ENCODE measurements at regions not wholly inside any gene's neighbourhood (a gene's known extent, or its start where the extent isn't known, plus 50 kb on each side); places are given as distances from the start of the nearest gene placed in this dataset.

DNA sequence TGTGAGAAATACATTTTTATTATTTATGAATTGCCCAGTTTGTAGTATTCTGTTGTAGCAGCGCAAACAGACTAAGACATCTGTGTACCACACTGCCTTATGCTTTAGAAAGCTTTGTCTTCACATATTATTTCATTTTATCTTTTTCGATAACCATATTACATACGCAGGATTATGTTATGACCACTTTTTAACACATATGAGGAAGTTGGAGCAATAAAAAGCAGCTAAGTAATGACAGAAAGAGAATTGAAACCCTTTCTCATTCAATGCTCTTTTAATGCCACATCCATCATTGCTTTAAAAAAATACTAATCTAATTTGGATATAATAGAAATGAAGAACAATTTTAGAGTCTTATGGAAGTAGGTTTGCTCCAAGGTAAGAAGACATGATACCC is 99.7 kb downstream of the CT47B1 start:
- Histone ChIP-seq H3K27me3 (ENCODE audit: control insufficient read depth, insufficient read depth, low read length) (peaks cover 15% of the 10 kb centered on the region; the same call in 1 of the 2 replicates), H3K9ac (ENCODE audit: low read length) (no peak overlapping the region), H3K36me3 (ENCODE audit: control insufficient read depth, insufficient read depth, low read length) (no peaks in the 10 kb centered on the region), H3K4me3 (ENCODE audit: low read depth, low read length) (no peak overlapping the region), H3K27ac (ENCODE audit: low read depth, low read length) (no peak overlapping the region), H3K4me1 (ENCODE audit: control insufficient read depth, insufficient read depth, low read length) (no peaks in the 10 kb centered on the region), H3K9me3 (ENCODE audit: control insufficient read depth, insufficient read depth, low read depth, low read length) (no peaks in the 10 kb centered on the region)

DNA sequence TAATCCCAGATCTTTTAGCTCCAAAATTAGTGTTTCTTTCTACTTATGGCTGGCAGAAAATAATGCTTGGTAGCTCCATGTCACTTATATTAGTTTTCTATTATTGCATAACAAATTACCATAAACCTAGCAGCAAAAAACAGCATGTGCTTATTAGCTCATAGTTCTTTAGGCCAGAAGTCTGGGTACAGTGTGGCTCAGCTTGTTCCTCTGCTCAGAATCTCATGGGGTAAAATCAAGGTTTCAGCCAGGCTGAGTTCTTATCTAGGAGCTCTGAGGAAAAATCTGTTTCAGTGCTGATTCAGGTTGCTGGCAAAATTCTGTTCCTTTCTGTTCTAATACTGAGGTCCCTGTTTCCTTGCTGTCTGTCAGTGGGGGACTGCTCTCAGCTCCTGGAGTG is 101.1 kb downstream of the CT47B1 start:
- H3K4me3 ChIP-seq (ENCODE audit: low read depth, low read length) = no peak overlapping the region
- H3K27me3 ChIP-seq (ENCODE audit: control insufficient read depth, insufficient read depth, low read length) = peaks cover 11% of the 10 kb centered on the region; the same call in 1 of the 2 replicates
- no peak overlapping the region for H3K9ac ChIP-seq (ENCODE audit: low read length)
- H3K27ac ChIP-seq (ENCODE audit: low read depth, low read length) = no peak overlapping the region
- no peaks in the 10 kb centered on the region for H3K4me1 ChIP-seq (ENCODE audit: control insufficient read depth, insufficient read depth, low read length)
- H3K9me3 ChIP-seq (ENCODE audit: control insufficient read depth, insufficient read depth, low read depth, low read length) = no peaks in the 10 kb centered on the region
- no peaks in the 10 kb centered on the region for H3K36me3 ChIP-seq (ENCODE audit: control insufficient read depth, insufficient read depth, low read length)

DNA sequence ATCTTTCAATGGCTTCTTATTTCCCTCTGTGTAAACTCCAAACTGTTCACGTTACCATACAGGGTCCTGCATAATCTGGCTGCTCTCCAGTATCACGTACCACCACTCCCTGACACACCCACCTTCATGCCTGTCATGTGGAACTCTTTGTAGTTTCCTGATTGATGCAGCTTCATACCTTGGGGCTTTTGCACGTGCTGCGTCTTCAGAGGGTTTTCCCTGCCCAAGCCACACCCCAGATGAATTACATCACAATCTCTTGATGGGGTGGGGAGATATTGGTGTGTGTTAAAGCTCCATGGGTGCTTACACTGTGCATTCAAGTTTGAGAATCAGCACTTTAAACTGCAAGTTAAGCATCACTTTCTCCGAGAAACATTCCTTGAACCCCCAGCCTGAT is 101.9 kb downstream of the CT47B1 start:
- Histone ChIP-seq H3K4me3 (ENCODE audit: low read depth, low read length) (no peak overlapping the region), H3K36me3 (ENCODE audit: control insufficient read depth, insufficient read depth, low read length) (no peaks in the 10 kb centered on the region), H3K27me3 (ENCODE audit: control insufficient read depth, insufficient read depth, low read length) (peaks cover 8% of the 10 kb centered on the region; the same call in 1 of the 2 replicates), H3K4me1 (ENCODE audit: control insufficient read depth, insufficient read depth, low read length) (no peaks in the 10 kb centered on the region), H3K9me3 (ENCODE audit: control insufficient read depth, insufficient read depth, low read depth, low read length) (no peaks in the 10 kb centered on the region), H3K9ac (ENCODE audit: low read length) (no peak overlapping the region), H3K27ac (ENCODE audit: low read depth, low read length) (no peak overlapping the region)

DNA sequence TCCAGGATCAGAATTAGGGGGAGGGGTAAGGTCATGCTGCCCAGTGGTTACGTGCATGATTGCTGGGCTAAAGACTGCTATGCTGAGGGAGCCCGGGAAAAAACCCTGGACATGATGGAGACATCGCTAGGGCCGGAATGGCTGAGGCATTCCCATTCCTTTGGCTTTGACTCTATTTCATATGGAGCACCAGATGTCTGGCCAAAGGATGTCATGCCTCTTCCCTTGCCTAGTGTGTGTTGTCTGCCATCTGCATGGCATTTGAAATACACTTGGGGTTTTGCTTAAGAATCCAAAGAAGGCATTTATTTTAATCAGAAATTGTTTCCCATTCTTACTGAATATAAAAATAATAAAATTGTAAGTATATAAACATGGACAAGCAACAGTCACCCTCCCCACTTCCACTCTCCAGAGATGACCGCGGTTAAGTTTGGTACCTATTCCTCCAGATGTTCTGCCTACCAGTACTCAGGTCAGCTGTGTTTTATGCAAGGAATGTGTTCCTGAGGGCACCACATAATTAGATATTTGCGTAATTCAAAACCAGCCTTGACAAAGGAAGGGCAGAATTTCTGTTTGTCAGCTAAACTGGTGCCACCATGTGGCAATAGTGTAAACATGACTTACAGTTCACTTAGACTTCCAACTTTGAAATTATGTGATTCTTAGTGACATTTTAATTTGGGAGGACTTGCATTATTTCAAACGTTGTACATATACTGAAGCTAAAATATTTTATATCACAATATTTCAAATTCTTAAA is 105.9 kb downstream of the CT47B1 start:
- H3K4me3 ChIP-seq (ENCODE audit: low read depth, low read length) = no peak overlapping the region
- no peaks in the 10 kb centered on the region for H3K9me3 ChIP-seq (ENCODE audit: control insufficient read depth, insufficient read depth, low read depth, low read length)
- H3K27me3 ChIP-seq (ENCODE audit: control insufficient read depth, insufficient read depth, low read length) = peaks cover 7% of the 10 kb centered on the region; the same call in 1 of the 2 replicates
- H3K27ac ChIP-seq (ENCODE audit: low read depth, low read length) = no peak overlapping the region
- H3K9ac ChIP-seq (ENCODE audit: low read length) = no peak overlapping the region
- no peaks in the 10 kb centered on the region for H3K36me3 ChIP-seq (ENCODE audit: control insufficient read depth, insufficient read depth, low read length)
- no peaks in the 10 kb centered on the region for H3K4me1 ChIP-seq (ENCODE audit: control insufficient read depth, insufficient read depth, low read length)

DNA sequence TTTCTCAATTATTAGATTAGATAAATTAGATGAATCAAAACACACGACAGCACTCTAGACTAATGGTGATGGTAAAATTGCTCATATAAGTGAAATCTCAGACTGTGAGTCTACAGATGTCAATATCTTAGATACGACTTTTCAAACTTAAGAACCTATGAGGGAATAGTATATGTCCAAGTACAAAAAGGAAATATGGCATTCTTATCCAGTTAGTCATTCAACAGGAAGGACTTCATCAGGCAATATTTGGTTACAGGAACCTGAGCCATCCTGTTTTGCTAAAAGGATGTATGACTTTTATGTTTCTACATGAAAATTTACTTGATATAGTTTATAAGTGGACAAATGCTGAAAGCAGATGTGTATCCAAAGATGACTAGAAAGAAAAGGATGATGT is 107.0 kb downstream of the CT47B1 start:
- Histone ChIP-seq H3K4me3 (ENCODE audit: low read depth, low read length) (no peak overlapping the region), H3K9ac (ENCODE audit: low read length) (no peak overlapping the region), H3K9me3 (ENCODE audit: control insufficient read depth, insufficient read depth, low read depth, low read length) (no peaks in the 10 kb centered on the region), H3K4me1 (ENCODE audit: control insufficient read depth, insufficient read depth, low read length) (no peaks in the 10 kb centered on the region), H3K36me3 (ENCODE audit: control insufficient read depth, insufficient read depth, low read length) (no peaks in the 10 kb centered on the region), H3K27me3 (ENCODE audit: control insufficient read depth, insufficient read depth, low read length) (peaks cover 6% of the 10 kb centered on the region; the same call in 1 of the 2 replicates), H3K27ac (ENCODE audit: low read depth, low read length) (no peak overlapping the region)

DNA sequence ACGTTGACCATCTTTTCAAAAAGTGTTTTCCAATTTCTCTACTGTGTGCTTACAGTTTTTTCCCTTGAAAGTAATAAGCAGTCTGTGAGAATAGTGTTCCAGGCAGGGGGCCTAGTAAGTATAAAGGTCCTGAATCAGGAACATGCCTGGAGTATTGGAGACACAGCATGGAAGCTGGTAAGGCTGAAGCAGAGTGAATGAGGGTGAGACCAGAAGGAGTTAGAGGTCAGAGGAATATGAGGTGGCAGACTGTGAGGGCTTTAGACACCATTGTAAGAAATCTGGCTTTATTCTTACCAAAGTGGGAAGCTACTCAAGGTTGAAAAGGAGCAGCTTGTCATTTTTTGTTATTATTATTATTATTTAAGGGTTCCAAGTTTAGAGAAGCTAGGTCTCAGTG is 107.4 kb downstream of the CT47B1 start:
- Histone ChIP-seq H3K9me3 (ENCODE audit: control insufficient read depth, insufficient read depth, low read depth, low read length) (no peaks in the 10 kb centered on the region), H3K27me3 (ENCODE audit: control insufficient read depth, insufficient read depth, low read length) (peaks cover 2% of the 10 kb centered on the region; the same call in 1 of the 2 replicates), H3K9ac (ENCODE audit: low read length) (no peak overlapping the region), H3K27ac (ENCODE audit: low read depth, low read length) (no peak overlapping the region), H3K4me3 (ENCODE audit: low read depth, low read length) (no peak overlapping the region), H3K4me1 (ENCODE audit: control insufficient read depth, insufficient read depth, low read length) (no peaks in the 10 kb centered on the region), H3K36me3 (ENCODE audit: control insufficient read depth, insufficient read depth, low read length) (no peaks in the 10 kb centered on the region)

DNA sequence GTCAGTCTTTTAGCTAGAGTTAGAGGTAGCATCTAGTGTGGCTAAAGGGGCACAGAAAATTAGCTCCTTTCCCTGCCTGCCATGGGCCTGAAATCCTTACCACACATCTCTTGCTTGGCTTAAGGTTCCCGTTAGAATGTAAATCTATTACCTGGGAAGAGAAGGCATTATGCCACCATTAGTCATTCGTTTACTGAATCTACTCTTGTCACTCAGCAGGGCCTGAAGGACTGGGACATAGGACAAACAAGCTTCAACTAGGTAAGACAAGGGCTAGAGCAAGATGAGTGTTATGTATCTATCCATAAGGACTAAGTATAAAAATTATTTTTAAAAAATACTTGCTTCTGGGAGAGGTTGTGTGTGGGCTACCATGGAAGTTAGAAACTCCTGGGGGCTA is 112.4 kb downstream of the CT47B1 start:
- no peak overlapping the region for H3K9ac ChIP-seq (ENCODE audit: low read length)
- peaks cover 20% of the 10 kb centered on the region; the same call in 1 of the 2 replicates for H3K27me3 ChIP-seq (ENCODE audit: control insufficient read depth, insufficient read depth, low read length)
- H3K4me3 ChIP-seq (ENCODE audit: low read depth, low read length) = no peak overlapping the region
- no peak overlapping the region for H3K27ac ChIP-seq (ENCODE audit: low read depth, low read length)
- no peaks in the 10 kb centered on the region for H3K36me3 ChIP-seq (ENCODE audit: control insufficient read depth, insufficient read depth, low read length)
- H3K9me3 ChIP-seq (ENCODE audit: control insufficient read depth, insufficient read depth, low read depth, low read length) = no peaks in the 10 kb centered on the region
- no peaks in the 10 kb centered on the region for H3K4me1 ChIP-seq (ENCODE audit: control insufficient read depth, insufficient read depth, low read length)

DNA sequence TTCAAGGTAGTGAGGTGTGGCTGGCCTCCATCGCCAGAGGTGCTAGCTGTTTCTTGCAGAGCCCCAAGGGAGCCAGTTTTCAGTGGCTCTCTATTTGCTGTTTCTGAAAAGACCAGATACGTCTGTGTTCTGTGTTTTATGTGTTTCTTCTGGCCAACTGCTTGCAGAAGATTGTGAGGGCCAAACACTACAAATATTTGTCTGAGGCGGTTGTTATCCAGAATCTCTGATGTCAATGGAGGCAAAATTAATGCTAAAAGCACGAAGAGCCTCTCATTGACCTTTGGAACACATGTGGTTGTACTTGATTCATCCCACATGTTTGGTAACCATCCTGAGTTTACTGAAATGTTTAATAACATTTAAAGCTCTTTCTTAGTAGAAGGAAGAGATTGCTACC is 113.9 kb downstream of the CT47B1 start:
- Histone ChIP-seq H3K36me3 (ENCODE audit: control insufficient read depth, insufficient read depth, low read length) (no peaks in the 10 kb centered on the region), H3K9ac (ENCODE audit: low read length) (no peak overlapping the region), H3K27ac (ENCODE audit: low read depth, low read length) (no peak overlapping the region), H3K27me3 (ENCODE audit: control insufficient read depth, insufficient read depth, low read length) (peaks cover 21% of the 10 kb centered on the region; the same call in 1 of the 2 replicates), H3K4me3 (ENCODE audit: low read depth, low read length) (no peak overlapping the region), H3K9me3 (ENCODE audit: control insufficient read depth, insufficient read depth, low read depth, low read length) (no peaks in the 10 kb centered on the region), H3K4me1 (ENCODE audit: control insufficient read depth, insufficient read depth, low read length) (no peaks in the 10 kb centered on the region)

DNA sequence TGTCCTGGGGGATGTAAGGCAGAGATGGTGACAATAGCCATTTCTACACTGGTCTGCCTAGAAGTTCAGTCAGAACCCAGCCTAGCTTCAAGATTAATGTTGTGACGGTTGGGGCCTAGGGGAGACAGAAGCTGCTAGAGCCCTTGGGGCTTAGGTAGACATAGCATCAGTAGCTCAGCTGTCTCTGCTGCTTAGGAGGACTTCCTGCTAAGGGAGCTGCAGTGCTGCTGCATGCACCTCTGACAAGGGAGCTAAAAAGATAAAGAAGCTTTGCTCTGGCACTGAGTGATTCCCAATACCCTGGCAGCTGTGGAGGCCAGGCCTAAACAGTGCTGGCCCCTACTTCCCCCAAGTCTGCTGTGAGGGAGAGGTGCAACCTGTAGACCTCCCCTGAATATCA is 116.0 kb downstream of the CT47B1 start:
- Histone ChIP-seq H3K27ac (ENCODE audit: low read depth, low read length) (no peak overlapping the region), H3K36me3 (ENCODE audit: control insufficient read depth, insufficient read depth, low read length) (no peaks in the 10 kb centered on the region), H3K27me3 (ENCODE audit: control insufficient read depth, insufficient read depth, low read length) (peaks cover 21% of the 10 kb centered on the region; the same call in 1 of the 2 replicates), H3K4me1 (ENCODE audit: control insufficient read depth, insufficient read depth, low read length) (no peaks in the 10 kb centered on the region), H3K4me3 (ENCODE audit: low read depth, low read length) (no peak overlapping the region), H3K9ac (ENCODE audit: low read length) (no peak overlapping the region), H3K9me3 (ENCODE audit: control insufficient read depth, insufficient read depth, low read depth, low read length) (no peaks in the 10 kb centered on the region)

DNA sequence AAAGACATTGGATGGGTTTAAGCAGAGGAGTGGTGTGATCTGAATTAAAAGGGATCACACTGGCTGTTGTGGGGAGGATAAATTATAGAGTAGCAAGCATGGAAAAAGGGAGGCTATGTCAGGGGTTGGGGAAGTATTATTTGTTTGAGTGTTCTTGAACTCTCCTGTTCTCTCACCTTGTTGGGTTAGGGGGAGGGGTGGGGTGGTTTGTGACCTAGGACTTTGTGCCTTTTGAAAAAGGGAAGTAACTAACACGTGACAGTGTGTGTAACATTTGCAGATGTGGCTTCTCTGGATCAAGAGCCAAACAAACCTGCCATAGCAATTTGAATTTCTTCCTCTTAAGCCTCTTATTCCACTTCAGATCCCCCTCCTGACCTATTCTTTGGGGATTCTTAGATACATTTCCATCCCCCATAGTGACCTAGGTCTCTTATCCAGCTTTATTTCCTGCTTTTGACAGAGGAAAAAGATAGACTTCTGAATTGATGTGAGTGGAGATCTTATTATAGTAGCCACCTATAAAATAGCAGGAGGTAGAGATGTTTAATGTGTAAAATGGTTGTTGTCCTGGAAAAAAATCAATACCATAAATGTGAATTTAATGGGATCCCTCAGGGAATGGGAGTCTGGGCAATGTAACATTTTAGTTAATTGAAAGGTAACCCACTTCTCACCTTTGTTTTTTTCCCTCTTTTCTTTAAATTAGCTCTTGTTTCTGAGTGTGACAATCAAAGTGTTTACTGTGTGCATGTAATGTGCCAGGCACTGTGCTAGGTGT is 120.4 kb downstream of the CT47B1 start:
- H3K4me3 ChIP-seq (ENCODE audit: low read depth, low read length) = no peak overlapping the region
- H3K27ac ChIP-seq (ENCODE audit: low read depth, low read length) = no peak overlapping the region
- no peaks in the 10 kb centered on the region for H3K9me3 ChIP-seq (ENCODE audit: control insufficient read depth, insufficient read depth, low read depth, low read length)
- H3K27me3 ChIP-seq (ENCODE audit: control insufficient read depth, insufficient read depth, low read length) = peaks cover 19% of the 10 kb centered on the region; the same call in 1 of the 2 replicates
- H3K4me1 ChIP-seq (ENCODE audit: control insufficient read depth, insufficient read depth, low read length) = no peaks in the 10 kb centered on the region
- H3K36me3 ChIP-seq (ENCODE audit: control insufficient read depth, insufficient read depth, low read length) = no peaks in the 10 kb centered on the region
- no peak overlapping the region for H3K9ac ChIP-seq (ENCODE audit: low read length)

Data from HUES6 (cell line).